IMR-90 (cell line): ENCODE measurements at regions not wholly inside any gene's neighbourhood (a gene's known extent, or its start where the extent isn't known, plus 50 kb on each side); places are given as distances from the start of the nearest gene placed in this dataset.

Source experiments
- ATAC-seq: fragments of 200-7000 bp; cut with Tn5 transposase; 2 replicates; pipeline ENCODE4 v1.9.1; 2020; ENCODE audit warnings: low read depth, mild to moderate bottlenecking, moderate library complexity
- BruUV-seq: library from RNA; stranded (reverse); fragments of 400-500 nt; replicated peaks from 2 replicates; lab custom pipeline; 2021; lab: Mats Ljungman, UMichigan
- CTCF ChIA-PET: fragments of 300-600 bp; formaldehyde crosslinking; extraction: SDS; loops from one replicate; lab custom pipeline; 2021; ENCODE audit warnings: antibody characterized with exemption; lab: Yijun Ruan, JAX
- POLR2A ChIA-PET: fragments of 300-600 bp; sonication (Branson Sonifier 250); formaldehyde crosslinking; loops from one replicate; lab custom pipeline; 2022; ENCODE audit warnings: antibody characterized with exemption; ENCODE audit not compliant: unreplicated experiment; lab: Charles Lee
- DNase-seq: peaks from one replicate; pipeline ENCODE4 v3.0.0; 2013
- H2AFZ ChIP-seq: replicated peaks from 2 replicates; pipeline ENCODE3; 2013; ENCODE audit warnings: low read length, mild to moderate bottlenecking; ENCODE audit not compliant: poor library complexity
- H2AK5ac ChIP-seq: 2 replicates; pipeline ENCODE4 v1.6.1; 2013; ENCODE audit warnings: low read depth, low read length, inconsistent platforms
- H2AK9ac ChIP-seq: replicated peaks from 2 replicates; pipeline ENCODE3; 2013; ENCODE audit warnings: mild to moderate bottlenecking, low read depth, low read length, moderate library complexity; ENCODE audit not compliant: poor library complexity
- H2BK120ac ChIP-seq: 2 replicates; pipeline ENCODE4 v1.6.1; 2013; ENCODE audit warnings: low read depth, low read length, inconsistent platforms
- H2BK15ac ChIP-seq: 3 replicates; pipeline ENCODE4 v1.6.1; 2013; ENCODE audit warnings: low read depth, low read length, inconsistent platforms
- H2BK20ac ChIP-seq: 2 replicates; pipeline ENCODE4 v1.6.1; 2013; ENCODE audit warnings: low read depth, mild to moderate bottlenecking, inconsistent platforms, low read length, moderate library complexity
- H2BK5ac ChIP-seq: 2 replicates; pipeline ENCODE4 v1.6.1; 2013; ENCODE audit warnings: mild to moderate bottlenecking, low read depth, low read length, inconsistent platforms; ENCODE audit not compliant: poor library complexity, severe bottlenecking
- H3K14ac ChIP-seq: replicated peaks from 2 replicates; pipeline ENCODE4 v1.6.1; 2013; ENCODE audit warnings: low read depth, low read length, inconsistent platforms
- H3K18ac ChIP-seq: 2 replicates; pipeline ENCODE4 v1.6.1; 2013; ENCODE audit warnings: low read depth, low read length, control low read depth
- H3K23ac ChIP-seq: 2 replicates; pipeline ENCODE4 v1.6.1; 2013; ENCODE audit warnings: low read depth, low read length, inconsistent platforms
- H3K27ac ChIP-seq: 2 replicates; pipeline ENCODE4 v1.5.1; 2013; ENCODE audit warnings: mild to moderate bottlenecking, control low read depth, low read length; ENCODE audit not compliant: insufficient read depth
- H3K27me3 ChIP-seq: 2 replicates; pipeline ENCODE4 v1.6.1; 2013; ENCODE audit warnings: low read length; ENCODE audit not compliant: control insufficient read depth, insufficient read depth
- H3K36me3 ChIP-seq: 2 replicates; pipeline ENCODE4 v1.6.1; 2013; ENCODE audit warnings: low read length, mixed read lengths; ENCODE audit not compliant: control insufficient read depth, insufficient read depth
- H3K4ac ChIP-seq: 2 replicates; pipeline ENCODE4 v1.6.1; 2013; ENCODE audit warnings: low read depth, low read length, inconsistent platforms
- H3K4me1 ChIP-seq: 2 replicates; pipeline ENCODE4 v1.6.1; 2013; ENCODE audit warnings: low read length, mixed read lengths; ENCODE audit not compliant: control insufficient read depth, insufficient read depth
- H3K4me2 ChIP-seq: 2 replicates; pipeline ENCODE4 v1.6.1; 2013; ENCODE audit warnings: low read depth, mild to moderate bottlenecking, control low read depth, low read length, moderate library complexity
- H3K4me3 ChIP-seq: 2 replicates; pipeline ENCODE4 v1.5.1; 2013; ENCODE audit warnings: low read depth, mild to moderate bottlenecking, control low read depth, low read length, moderate library complexity; ENCODE audit not compliant: insufficient read depth
- H3K56ac ChIP-seq: 2 replicates; pipeline ENCODE4 v1.6.1; 2013; ENCODE audit warnings: low read length, inconsistent platforms; ENCODE audit not compliant: insufficient read depth; ENCODE audit errors: extremely low read depth
- H3K79me1 ChIP-seq, 2 experiments: 2 replicates each; pipeline ENCODE4 v1.6.1; 2013; ENCODE audit warnings: low read length in 2 of 2, inconsistent platforms in 1 of 2, low read depth in 1 of 2
- H3K9ac ChIP-seq: 2 replicates; pipeline ENCODE4 v1.6.1; 2013; ENCODE audit warnings: low read depth, low read length, control low read depth
- H3K9me1 ChIP-seq: 2 replicates; pipeline ENCODE4 v1.6.1; 2013; ENCODE audit warnings: low read length, inconsistent platforms; ENCODE audit not compliant: insufficient read depth
- H3K9me3 ChIP-seq: 2 replicates; pipeline ENCODE4 v1.6.1; 2013; ENCODE audit warnings: low read length; ENCODE audit not compliant: control insufficient read depth, insufficient read depth
- H4K20me1 ChIP-seq: 2 replicates; pipeline ENCODE4 v1.6.1; 2013; ENCODE audit warnings: low read length, inconsistent platforms; ENCODE audit not compliant: insufficient read depth
- H4K5ac ChIP-seq: 2 replicates; pipeline ENCODE4 v1.6.1; 2013; ENCODE audit warnings: mild to moderate bottlenecking, low read depth, low read length, control low read depth
- H4K8ac ChIP-seq, 2 experiments: 2 replicates each; pipeline ENCODE4 v1.6.1; 2013; ENCODE audit warnings: low read depth in 2 of 2, low read length in 2 of 2, control low read depth in 1 of 2, inconsistent platforms in 1 of 2
- H4K91ac ChIP-seq: 2 replicates; pipeline ENCODE4 v1.6.1; 2013; ENCODE audit warnings: low read depth, low read length, inconsistent platforms; ENCODE audit not compliant: insufficient read depth
- CHD1 ChIP-seq: IDR thresholded peaks from 2 replicates; pipeline ENCODE4 v1.6.1; 2012; ENCODE audit warnings: low read depth, low read length, improper control_type of control experiment
- NFE2L2 ChIP-seq: fragments of 150-350 bp; IDR thresholded peaks from 2 replicates; pipeline ENCODE4 v1.6.1; 2016; ENCODE audit warnings: low read depth, mild to moderate bottlenecking, low read length
- WGBS, 2 experiments: methylation state at CpG; one replicate each; pipeline versions ENCODE4 v1.1.5 to v1.1.7; 2013; ENCODE audit warnings: missing lambda C conversion rate in 2 of 2; ENCODE audit not compliant: insufficient read length in 1 of 2; ENCODE audit errors: extremely low coverage in 2 of 2; 5-methylcytosine and 5-hydroxymethylcytosine counted together
- dilution Hi-C: fragments of 300-500 bp; cut with HindIII; formaldehyde crosslinking; loops from one replicate; pipeline ENCODE4 v1.14.3; 2018; ENCODE audit warnings: low sequenced_read_pairs; ENCODE audit not compliant: unreplicated experiment
- in situ Hi-C: fragments of 300-500 bp; cut with MboI; formaldehyde crosslinking; loops from 3 replicates; pipeline ENCODE4 v1.14.3; 2019; ENCODE audit warnings: low sequenced_read_pairs, inconsistent platforms, mixed read lengths
- intact Hi-C: fragments of 100-400 bp; cut with micrococcal nuclease; formaldehyde crosslinking; loops from 2 replicates; pipeline ENCODE4 v1.10.0; 2022

- H3K56ac ChIP-seq: no peak overlapping the region
- H2BK15ac ChIP-seq: no peak overlapping the region
- dilution Hi-C loops: no loop called here
- TF ChIP-seq NFE2L2 (no peak), CHD1 (no peak)
- no peak overlapping the region for H4K91ac ChIP-seq
- H3K4me3 ChIP-seq: no peak overlapping the region
- no peaks in the 10 kb centered on the region for H3K9me1 ChIP-seq
- no peak overlapping the region for H3K27ac ChIP-seq
- peaks cover 15% of the 10 kb centered on the region for H3K9me3 ChIP-seq
- no peak overlapping the region for H3K14ac ChIP-seq
- no peaks in the 10 kb centered on the region for H3K27me3 ChIP-seq
- ATAC-seq: no peak
- no peak overlapping the region for H4K8ac ChIP-seq
- H4K20me1 ChIP-seq: no peaks in the 10 kb centered on the region
- no peak overlapping the region for H3K4ac ChIP-seq
- no peak overlapping the region for H3K4me2 ChIP-seq
- POLR2A ChIA-PET: no interaction called here
- no peak overlapping the region for H2AFZ ChIP-seq
- H4K5ac ChIP-seq: no peak overlapping the region
- no peak overlapping the region for H2BK20ac ChIP-seq
- no peaks in the 10 kb centered on the region for H3K36me3 ChIP-seq
- no peak overlapping the region for H2AK5ac ChIP-seq
- intact Hi-C loops: no loop called here
- H3K23ac ChIP-seq: no peak overlapping the region
- no peak overlapping the region for H3K18ac ChIP-seq
- H2BK5ac ChIP-seq: no peak overlapping the region
- WGBS, 2 experiments: 70% methylated on average over 5 of the region's 28 CpGs; no CpG with 5 or more reads in 1 of the 2 experiments
- DNase-seq: no peak
- H2AK9ac ChIP-seq: no peak overlapping the region
- in situ Hi-C loops: no loop called here
- no peaks in the 10 kb centered on the region for H3K79me1 ChIP-seq
- H2BK120ac ChIP-seq: no peak overlapping the region
- H3K9ac ChIP-seq: no peak overlapping the region
- no peaks in the 10 kb centered on the region for H3K4me1 ChIP-seq
- BruUV-seq: no TSS peak
- CTCF ChIA-PET: no interaction called here
Measured at GRCh38 chr9:104362912-104363472, 141.1 kb upstream of the OR13F1 start.
